ENCODE measurements at regions not wholly inside any gene's neighbourhood (a gene's known extent, or its start where the extent isn't known, plus 50 kb on each side); places are given as distances from the start of the nearest gene placed in this dataset.

- TF ChIP-seq CTCF (conservative IDR thresholded peaks at IDR 0.05) (no peak), ZFX (IDR thresholded peaks at IDR 0.05) (no peak)
These were observed 106.5 kb upstream of the COX10 start for GRCh38 chr17:13962716-13963240.

All from C4-2B (cell line).